ENCODE measurements at regions not wholly inside any gene's neighbourhood (a gene's known extent, or its start where the extent isn't known, plus 50 kb on each side); places are given as distances from the start of the nearest gene placed in this dataset.

DNA sequence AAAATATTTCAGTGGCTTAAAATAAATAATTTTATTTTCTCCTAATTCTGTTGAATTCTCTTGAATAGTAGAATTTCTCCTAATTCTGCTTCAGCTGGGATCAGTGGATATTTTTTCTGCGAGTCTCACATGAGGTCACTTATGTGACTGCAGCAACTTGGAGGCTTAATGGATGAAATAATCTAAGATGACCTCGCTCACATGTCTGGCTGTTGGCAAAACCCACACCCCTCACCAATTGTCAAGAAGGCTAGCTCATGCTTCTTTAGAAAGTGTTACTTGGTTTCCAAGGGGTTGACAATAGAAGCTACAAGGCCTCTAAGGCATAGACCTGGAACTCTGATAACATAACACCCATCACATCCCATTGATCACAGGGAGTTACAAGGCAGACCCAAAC is 156.9 kb upstream of the DPYD start:
- H3K36me3 Mint-ChIP-seq (ENCODE audit: low read depth) = no peaks in the 10 kb centered on the region
- no peak overlapping the region for H3K4me3 Mint-ChIP-seq
- H3K27ac ChIP-seq (ENCODE audit: low read depth in 1 of 2, low read length in 2 of 2) = no peak overlapping the region
- no peaks in the 10 kb centered on the region for H3K4me1 ChIP-seq (ENCODE audit: insufficient read depth, low read length)
- no peaks in the 10 kb centered on the region for H3K27me3 ChIP-seq (ENCODE audit: control insufficient read depth in 1 of 2, insufficient read depth in 2 of 2, low read length in 2 of 2)
- H3K27ac Mint-ChIP-seq = no peak overlapping the region
- ChIA-PET CTCF (no interaction called here), POLR2A (no interaction called here)
- intact Hi-C loops (cut with DNase I, micrococcal nuclease) = no loop called here
- no peaks in the 10 kb centered on the region for H3K27me3 Mint-ChIP-seq
- H3K9me3 Mint-ChIP-seq = no peaks in the 10 kb centered on the region
- ATAC-seq (ENCODE audit: poor library complexity) = no peak
- H3K4me1 Mint-ChIP-seq (ENCODE audit: low read depth) = no peaks in the 10 kb centered on the region
- TF ChIP-seq, protein P1, sequence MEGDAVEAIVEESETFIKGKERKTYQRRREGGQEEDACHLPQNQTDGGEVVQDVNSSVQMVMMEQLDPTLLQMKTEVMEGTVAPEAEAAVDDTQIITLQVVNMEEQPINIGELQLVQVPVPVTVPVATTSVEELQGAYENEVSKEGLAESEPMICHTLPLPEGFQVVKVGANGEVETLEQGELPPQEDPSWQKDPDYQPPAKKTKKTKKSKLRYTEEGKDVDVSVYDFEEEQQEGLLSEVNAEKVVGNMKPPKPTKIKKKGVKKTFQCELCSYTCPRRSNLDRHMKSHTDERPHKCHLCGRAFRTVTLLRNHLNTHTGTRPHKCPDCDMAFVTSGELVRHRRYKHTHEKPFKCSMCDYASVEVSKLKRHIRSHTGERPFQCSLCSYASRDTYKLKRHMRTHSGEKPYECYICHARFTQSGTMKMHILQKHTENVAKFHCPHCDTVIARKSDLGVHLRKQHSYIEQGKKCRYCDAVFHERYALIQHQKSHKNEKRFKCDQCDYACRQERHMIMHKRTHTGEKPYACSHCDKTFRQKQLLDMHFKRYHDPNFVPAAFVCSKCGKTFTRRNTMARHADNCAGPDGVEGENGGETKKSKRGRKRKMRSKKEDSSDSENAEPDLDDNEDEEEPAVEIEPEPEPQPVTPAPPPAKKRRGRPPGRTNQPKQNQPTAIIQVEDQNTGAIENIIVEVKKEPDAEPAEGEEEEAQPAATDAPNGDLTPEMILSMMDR (IDR thresholded peaks at IDR 0.05) = no peak
- no peaks in the 10 kb centered on the region for H3K36me3 ChIP-seq (ENCODE audit: insufficient read depth, low read length)
- no peaks in the 10 kb centered on the region for H3K9me3 ChIP-seq (ENCODE audit: control insufficient read depth in 1 of 2, insufficient read depth in 1 of 2, low read length in 2 of 2)
- DNase-seq = no peak
- H3K4me3 ChIP-seq (ENCODE audit: low read length) = no peak overlapping the region

DNA sequence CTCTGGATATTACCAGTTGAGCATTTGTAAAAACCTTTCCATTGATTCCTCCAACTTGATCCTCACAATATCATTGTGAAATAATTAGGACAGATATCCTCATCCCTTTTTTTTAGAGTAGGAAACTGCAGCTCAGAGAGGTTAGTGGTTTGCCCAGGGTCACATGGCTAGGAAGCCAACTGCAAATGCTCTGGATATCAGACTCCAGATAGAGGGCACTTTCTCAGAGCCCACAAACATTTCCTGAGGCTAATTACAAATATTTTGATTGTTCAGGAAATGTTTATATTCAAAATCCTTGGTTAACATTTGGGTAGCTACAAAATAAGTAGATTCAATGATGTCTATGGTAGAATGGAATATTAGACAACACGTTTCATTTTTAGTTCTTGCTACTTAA is 154.8 kb upstream of the DPYD start:
- Mint-ChIP-seq H3K4me3 (no peak overlapping the region), H3K9me3 (no peaks in the 10 kb centered on the region), H3K4me1 (ENCODE audit: low read depth) (no peaks in the 10 kb centered on the region), H3K27ac (no peak overlapping the region), H3K36me3 (ENCODE audit: low read depth) (no peaks in the 10 kb centered on the region), H3K27me3 (no peaks in the 10 kb centered on the region)
- CTCF ChIA-PET = interaction anchor here (1.0 kb wide), 1 partner anchor 24 kb away, joined by 4 read pairs; no protein-coding TSS in a partner anchor
- Histone ChIP-seq H3K27me3 (ENCODE audit: control insufficient read depth in 1 of 2, insufficient read depth in 2 of 2, low read length in 2 of 2) (no peaks in the 10 kb centered on the region), H3K9me3 (ENCODE audit: control insufficient read depth in 1 of 2, insufficient read depth in 1 of 2, low read length in 2 of 2) (no peaks in the 10 kb centered on the region), H3K4me3 (ENCODE audit: low read length) (no peak overlapping the region), H3K4me1 (ENCODE audit: insufficient read depth, low read length) (no peaks in the 10 kb centered on the region), H3K27ac (ENCODE audit: low read depth in 1 of 2, low read length in 2 of 2) (no peak overlapping the region), H3K36me3 (ENCODE audit: insufficient read depth, low read length) (no peaks in the 10 kb centered on the region)
- DNase-seq = no peak
- intact Hi-C loops (cut with DNase I, micrococcal nuclease) = no loop called here
- TF ChIP-seq, protein P1 (IDR thresholded peaks at IDR 0.05) = no peak
- no peak for ATAC-seq (ENCODE audit: poor library complexity)
- POLR2A ChIA-PET = no interaction called here

DNA sequence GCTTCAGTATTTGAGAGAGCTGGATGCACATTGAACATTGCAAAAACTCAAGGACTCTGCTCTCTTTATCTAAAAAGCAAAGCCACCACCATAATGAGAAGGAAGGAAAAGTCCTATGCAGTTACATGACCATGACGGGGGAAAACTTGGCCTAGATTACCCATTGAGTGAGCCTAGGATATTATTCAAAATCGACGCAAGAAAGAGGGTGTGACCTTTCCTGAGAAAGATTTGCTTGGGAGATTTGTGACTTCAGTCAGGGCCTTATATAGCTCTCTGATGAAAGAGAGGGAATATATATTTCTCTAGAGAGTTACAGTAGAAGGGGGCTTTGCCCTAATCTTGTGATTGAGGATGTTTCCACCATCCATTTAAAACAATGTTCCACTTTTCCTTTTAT is 153.0 kb upstream of the DPYD start:
- Histone ChIP-seq H3K4me1 (ENCODE audit: insufficient read depth, low read length) (no peaks in the 10 kb centered on the region), H3K27me3 (ENCODE audit: control insufficient read depth in 1 of 2, insufficient read depth in 2 of 2, low read length in 2 of 2) (no peaks in the 10 kb centered on the region), H3K4me3 (ENCODE audit: low read length) (no peak overlapping the region), H3K36me3 (ENCODE audit: insufficient read depth, low read length) (no peaks in the 10 kb centered on the region), H3K27ac (ENCODE audit: low read depth in 1 of 2, low read length in 2 of 2) (no peak overlapping the region), H3K9me3 (ENCODE audit: control insufficient read depth in 1 of 2, insufficient read depth in 1 of 2, low read length in 2 of 2) (no peaks in the 10 kb centered on the region)
- intact Hi-C loops (cut with DNase I, micrococcal nuclease) = no loop called here
- DNase-seq (no peak), ATAC-seq (ENCODE audit: poor library complexity) (no peak)
- H3K36me3 Mint-ChIP-seq (ENCODE audit: low read depth) = no peaks in the 10 kb centered on the region
- peaks cover 6% of the 10 kb centered on the region for H3K27me3 Mint-ChIP-seq
- ChIA-PET CTCF (no interaction called here), POLR2A (no interaction called here)
- H3K4me3 Mint-ChIP-seq = no peak overlapping the region
- no peaks in the 10 kb centered on the region for H3K4me1 Mint-ChIP-seq (ENCODE audit: low read depth)
- no peak overlapping the region for H3K27ac Mint-ChIP-seq
- TF ChIP-seq, protein P1 (IDR thresholded peaks at IDR 0.05) = no peak
- no peaks in the 10 kb centered on the region for H3K9me3 Mint-ChIP-seq

All from CD4-positive, alpha-beta T cell (primary cell).